HepG2 (cell line): ENCODE measurements at regions not wholly inside any gene's neighbourhood (a gene's known extent, or its start where the extent isn't known, plus 50 kb on each side); places are given as distances from the start of the nearest gene placed in this dataset.

Source experiments
- ATAC-seq: fragments of 200-7000 bp; cut with Tn5 transposase; 3 replicates; pipeline ENCODE4 v1.9.1; 2020; ENCODE audit warnings: mild to moderate bottlenecking, moderate library complexity
- BruUV-seq: library from RNA; stranded (reverse); fragments of 400-500 nt; replicated peaks from 2 replicates; lab custom pipeline; 2021; lab: Mats Ljungman, UMichigan
- CTCF ChIA-PET: fragments of 300-600 bp; formaldehyde crosslinking; extraction: SDS; loops from one replicate; lab custom pipeline; 2021; ENCODE audit warnings: low total read pairs, inconsistent platforms, low intra/inter-chr PET ratio; lab: Yijun Ruan, JAX
- POLR2A ChIA-PET: fragments of 350-600 bp; sonication (Branson Sonifier 250); formaldehyde crosslinking; loops from one replicate; lab custom pipeline; 2020; ENCODE audit warnings: antibody characterized with exemption, inconsistent platforms; lab: Yijun Ruan, JAX
- DNase-seq: peaks from one replicate; pipeline ENCODE4 v3.0.0-alpha.2; 2015; ENCODE audit warnings: low spot score
- FAIRE-seq: peaks from 3 replicates; lab custom pipeline; 2011; peaks lifted over from hg19 to GRCh38; lab: Jason Lieb, UNC
- H2AFZ ChIP-seq: one replicate; pipeline ENCODE4 v1.6.1; 2011; ENCODE audit warnings: low read length, inconsistent platforms
- H3K27ac ChIP-seq: fragments of 300-600 bp; 3 replicates; pipeline ENCODE4 v1.8.0; 2011; ENCODE audit warnings: mixed run types, mild to moderate bottlenecking, mixed read lengths, low read length, inconsistent platforms; ENCODE audit not compliant: insufficient read depth; ENCODE audit errors: extremely low read length
- H3K27me3 ChIP-seq, 2 experiments: fragments of 200-600 bp in 1 of 2; 2 replicates in 1 of 2; 3 replicates in 1 of 2; pipeline versions ENCODE4 v1.6.0 to v1.8.0; 2011; ENCODE audit warnings: low read length in 2 of 2, mild to moderate bottlenecking in 2 of 2, moderate library complexity in 2 of 2, inconsistent platforms in 1 of 2; ENCODE audit not compliant: insufficient read depth in 2 of 2, control insufficient read depth in 1 of 2
- H3K36me3 ChIP-seq, 2 experiments: fragments of 200-600 bp in 1 of 2; replicated peaks in 1 of 2; 2 replicates in 1 of 2; 3 replicates in 1 of 2; pipeline versions ENCODE4 v1.5.1 to v1.8.0; 2011; ENCODE audit warnings: low read length in 2 of 2, inconsistent platforms in 1 of 2; ENCODE audit not compliant: insufficient read depth in 2 of 2, control insufficient read depth in 1 of 2
- H3K4me1 ChIP-seq: 2 replicates; pipeline ENCODE4 v1.5.1; 2012; ENCODE audit warnings: low read length, inconsistent platforms; ENCODE audit not compliant: insufficient read depth
- H3K4me2 ChIP-seq: 2 replicates; pipeline ENCODE4 v1.6.0; 2011; ENCODE audit warnings: low read depth, low read length, inconsistent platforms
- H3K4me3 ChIP-seq, 3 experiments: fragments of 200-600 bp in 1 of 3; sonication (generic), shearing (Covaris generic) in 1 of 3; replicated peaks in 1 of 3; 2 replicates each; pipeline ENCODE4 v1.5.1; 2011 to 2016; ENCODE audit warnings: low read length in 3 of 3, inconsistent platforms in 2 of 3, low read depth in 2 of 3, mild to moderate bottlenecking in 2 of 3, control low read depth in 1 of 3, mixed read lengths in 1 of 3; ENCODE audit not compliant: insufficient read depth in 1 of 3
- H3K79me2 ChIP-seq: one replicate; pipeline ENCODE4 v1.6.1; 2011; ENCODE audit warnings: low read length, inconsistent platforms; ENCODE audit not compliant: insufficient read depth
- H3K9ac ChIP-seq: 2 replicates; pipeline ENCODE4 v1.6.0; 2011; ENCODE audit warnings: mild to moderate bottlenecking, low read depth, low read length, inconsistent platforms; ENCODE audit not compliant: insufficient read depth
- H3K9me3 ChIP-seq: 2 replicates; pipeline ENCODE4 v1.5.1; 2012; ENCODE audit warnings: mild to moderate bottlenecking, low read length
- H4K20me1 ChIP-seq: 2 replicates; pipeline ENCODE4 v1.6.0; 2011; ENCODE audit warnings: inconsistent platforms, mild to moderate bottlenecking, low read length, moderate library complexity; ENCODE audit not compliant: insufficient read depth
- ATRX ChIP-seq: sonication (generic); formaldehyde crosslinking; IDR thresholded peaks from 2 replicates; pipeline ENCODE4 v1.4.0; 2020; ENCODE audit warnings: missing genetic modification reagents, borderline replicate concordance
- FOXK1 ChIP-seq: sonication (generic); formaldehyde crosslinking; IDR thresholded peaks from 2 replicates; pipeline ENCODE4 v1.4.0; 2020; ENCODE audit warnings: low read depth, missing genetic modification reagents, borderline replicate concordance
- MIER2 ChIP-seq: IDR thresholded peaks from 2 replicates; pipeline ENCODE4 v1.6.1; 2016; ENCODE audit warnings: missing biosample characterization, missing genetic modification reagents
- SCMH1 ChIP-seq: sonication (generic); formaldehyde crosslinking; IDR thresholded peaks from 2 replicates; pipeline ENCODE4 v1.9.0; 2021; ENCODE audit warnings: missing genetic modification reagents, mild to moderate bottlenecking, borderline replicate concordance
- THYN1 ChIP-seq: sonication (generic); formaldehyde crosslinking; IDR thresholded peaks from 2 replicates; pipeline ENCODE4 v1.8.1; 2023; ENCODE audit warnings: low read depth, mild to moderate bottlenecking, moderate library complexity, missing genetic modification reagents, borderline replicate concordance
- ZC3H13 ChIP-seq: sonication (generic); formaldehyde crosslinking; IDR thresholded peaks from 2 replicates; pipeline ENCODE4 v1.8.1; 2023; ENCODE audit warnings: mild to moderate bottlenecking, missing genetic modification reagents, moderate library complexity
- ZNF790 ChIP-seq: sonication (generic); formaldehyde crosslinking; IDR thresholded peaks from 2 replicates; pipeline ENCODE4 v1.8.0; 2022; ENCODE audit warnings: missing genetic modification reagents, mild to moderate bottlenecking, borderline replicate concordance
- WGBS: methylation state at CpG from one replicate; pipeline ENCODE4 v1.1.6; 2017; ENCODE audit warnings: low lambda C conversion rate; 5-methylcytosine and 5-hydroxymethylcytosine counted together
- in situ Hi-C: cut with HindIII; loops from 2 replicates; pipeline ENCODE4 v1.10.0; 2017; ENCODE audit warnings: low pct_unique_long_range_greater_than_20kb; ENCODE audit not compliant: extremely low pct_ligation_motif_present
- intact Hi-C: fragments of 100-400 bp; cut with micrococcal nuclease; formaldehyde crosslinking; loops from one replicate; pipeline ENCODE4 v1.10.0; 2022; ENCODE audit not compliant: unreplicated experiment
- TF ChIP-seq, protein P1 (sequence below): sonication (generic); formaldehyde crosslinking; IDR thresholded peaks from 2 replicates; pipeline ENCODE4 v1.8.0; 2022; ENCODE audit warnings: mild to moderate bottlenecking, missing genetic modification reagents; ENCODE audit not compliant: insufficient replicate concordance

DNA sequence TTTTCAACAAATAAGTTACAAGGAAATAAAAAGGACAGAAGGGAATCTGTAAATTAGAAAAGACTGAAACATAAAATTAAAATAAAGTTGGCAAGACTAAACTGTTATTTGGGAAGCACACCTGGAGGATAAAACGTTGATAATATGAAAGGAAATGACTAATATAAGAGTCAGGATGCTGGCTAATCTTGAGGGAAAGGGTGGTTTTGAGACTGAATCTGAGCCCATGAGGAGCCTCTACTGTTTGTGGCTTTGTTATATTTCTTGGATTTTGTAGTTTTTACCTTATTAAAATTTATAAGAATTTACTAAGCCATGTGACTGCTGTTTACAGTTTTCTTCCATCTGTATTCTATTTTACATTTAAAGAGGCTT lies 718.0 kb upstream of the SPRY2 start:
- Histone ChIP-seq H2AFZ (no peak overlapping the region), H4K20me1 (no peaks in the 10 kb centered on the region), H3K79me2 (no peaks in the 10 kb centered on the region), H3K36me3 (no peaks in the 10 kb centered on the region), H3K9me3 (no peaks in the 10 kb centered on the region), H3K4me2 (no peak overlapping the region), H3K4me3 (no peak overlapping the region), H3K27ac (no peak overlapping the region), H3K27me3 (no peaks in the 10 kb centered on the region), H3K4me1 (no peaks in the 10 kb centered on the region), H3K9ac (no peak overlapping the region)
- intact Hi-C loops = no loop called here
- DNase-seq (no peak), ATAC-seq (no peak), FAIRE-seq (no peak)
- CTCF ChIA-PET = no interaction called here
- WGBS = 3% methylated on average over 1 of the region's 1 CpG
- TF ChIP-seq MIER2 (no peak), SCMH1 (CRISPR knock-in tag) (no peak), ATRX (CRISPR knock-in tag) (no peak), ZC3H13 (CRISPR knock-in tag) (no peak), ZNF790 (CRISPR knock-in tag) (no peak), FOXK1 (CRISPR knock-in tag) (no peak), THYN1 (CRISPR knock-in tag) (no peak)
- TF ChIP-seq, protein P1, sequence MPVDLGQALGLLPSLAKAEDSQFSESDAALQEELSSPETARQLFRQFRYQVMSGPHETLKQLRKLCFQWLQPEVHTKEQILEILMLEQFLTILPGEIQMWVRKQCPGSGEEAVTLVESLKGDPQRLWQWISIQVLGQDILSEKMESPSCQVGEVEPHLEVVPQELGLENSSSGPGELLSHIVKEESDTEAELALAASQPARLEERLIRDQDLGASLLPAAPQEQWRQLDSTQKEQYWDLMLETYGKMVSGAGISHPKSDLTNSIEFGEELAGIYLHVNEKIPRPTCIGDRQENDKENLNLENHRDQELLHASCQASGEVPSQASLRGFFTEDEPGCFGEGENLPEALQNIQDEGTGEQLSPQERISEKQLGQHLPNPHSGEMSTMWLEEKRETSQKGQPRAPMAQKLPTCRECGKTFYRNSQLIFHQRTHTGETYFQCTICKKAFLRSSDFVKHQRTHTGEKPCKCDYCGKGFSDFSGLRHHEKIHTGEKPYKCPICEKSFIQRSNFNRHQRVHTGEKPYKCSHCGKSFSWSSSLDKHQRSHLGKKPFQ (CRISPR knock-in tag) = no peak
- no TSS peak for BruUV-seq
- POLR2A ChIA-PET = no interaction called here
- in situ Hi-C loops = no loop called here
